ENCODE measurements at regions not wholly inside any gene's neighbourhood (a gene's known extent, or its start where the extent isn't known, plus 50 kb on each side); places are given as distances from the start of the nearest gene placed in this dataset.

DNA sequence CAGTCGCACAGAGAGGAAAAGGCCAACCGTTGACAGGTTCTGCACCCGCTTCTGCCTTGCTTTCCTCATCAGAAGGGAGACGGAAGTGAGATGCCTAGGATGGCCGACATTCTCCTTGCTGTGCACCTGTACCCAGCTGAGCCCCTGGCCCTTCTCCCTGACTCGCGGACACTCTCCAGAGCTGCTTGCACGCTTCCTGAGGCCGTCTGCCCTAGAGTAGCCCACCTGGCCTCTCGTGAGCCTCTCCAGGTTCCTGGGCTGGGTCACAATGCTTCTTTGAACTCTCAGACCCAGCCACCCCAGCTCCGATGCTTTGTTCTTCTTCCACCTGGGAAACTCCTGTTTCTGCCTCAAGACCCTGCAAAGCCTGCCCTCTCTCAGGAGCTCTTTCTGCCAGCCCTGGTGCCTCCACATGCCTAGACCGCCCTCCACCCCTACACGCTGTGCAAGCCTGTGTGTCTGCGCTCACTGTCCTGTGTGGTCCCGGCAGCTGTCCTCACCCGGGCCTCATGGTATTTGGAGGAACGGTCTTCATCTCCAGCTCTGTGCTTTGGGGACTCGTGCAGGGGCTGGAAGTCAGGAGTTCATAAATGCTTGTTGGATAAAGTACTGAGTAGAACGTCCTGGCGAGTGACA, 345.4 kb upstream of the SALL3 start:
- DNase-seq (ENCODE audit: low read depth in 4 of 4, low spot score in 1 of 4) = no peak

DNA sequence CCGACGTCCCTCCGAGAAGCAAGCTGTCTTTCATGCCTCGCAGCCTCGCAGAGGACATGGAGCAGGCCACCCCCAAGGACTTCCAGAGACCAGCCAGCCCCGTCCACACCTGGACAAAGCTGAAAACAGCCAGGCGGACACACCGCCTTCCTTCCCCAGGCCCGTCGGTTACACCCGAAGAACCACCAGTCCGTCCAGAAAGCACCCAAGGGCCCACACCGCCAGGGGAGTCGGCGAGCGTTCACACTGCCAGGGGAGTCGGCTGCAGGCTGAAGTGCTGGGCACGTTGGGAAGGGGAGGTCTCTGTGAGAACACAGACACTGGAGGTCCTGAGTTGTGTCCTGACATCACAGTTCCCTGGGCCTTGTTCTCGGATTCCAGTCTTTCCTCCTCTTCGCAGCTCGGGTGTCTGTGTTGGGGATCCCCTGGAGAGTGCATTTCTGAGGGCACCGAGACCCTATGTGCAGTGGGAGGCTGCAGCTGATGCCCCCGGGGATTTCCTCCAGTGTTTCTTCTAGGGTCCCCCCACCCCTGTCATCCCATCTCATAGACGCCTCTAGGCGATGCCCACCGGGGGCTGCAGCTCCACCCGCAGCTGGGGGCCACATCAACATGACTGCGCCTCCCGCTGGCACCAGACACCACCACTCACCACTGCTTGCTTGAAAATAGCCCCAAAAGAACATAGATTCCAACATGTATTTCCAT, 344.4 kb upstream of the SALL3 start:
- no peak for DNase-seq (ENCODE audit: low read depth in 4 of 4, low spot score in 1 of 4)

DNA sequence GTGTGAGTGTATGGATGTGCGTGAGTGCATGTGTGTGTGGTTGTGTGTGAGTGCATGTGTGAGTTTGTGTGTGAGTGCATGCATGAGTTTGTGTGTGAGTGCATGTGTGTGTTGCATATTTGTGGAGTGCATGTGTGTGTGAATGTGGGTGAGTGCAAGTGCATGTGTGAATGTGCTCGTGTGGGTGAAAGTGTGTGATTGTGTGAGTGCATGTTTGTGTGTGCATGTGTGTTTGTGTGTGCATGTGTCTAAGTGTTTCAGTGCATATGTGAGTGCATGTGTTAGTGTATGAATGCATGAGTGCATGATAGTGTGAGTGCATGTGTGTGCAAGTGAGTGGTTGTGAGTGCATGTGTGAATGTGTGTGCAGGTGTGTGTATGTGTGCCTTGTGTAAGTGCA, 343.4 kb upstream of the SALL3 start:
- DNase-seq (ENCODE audit: low read depth in 4 of 4, low spot score in 1 of 4) = no peak

DNA sequence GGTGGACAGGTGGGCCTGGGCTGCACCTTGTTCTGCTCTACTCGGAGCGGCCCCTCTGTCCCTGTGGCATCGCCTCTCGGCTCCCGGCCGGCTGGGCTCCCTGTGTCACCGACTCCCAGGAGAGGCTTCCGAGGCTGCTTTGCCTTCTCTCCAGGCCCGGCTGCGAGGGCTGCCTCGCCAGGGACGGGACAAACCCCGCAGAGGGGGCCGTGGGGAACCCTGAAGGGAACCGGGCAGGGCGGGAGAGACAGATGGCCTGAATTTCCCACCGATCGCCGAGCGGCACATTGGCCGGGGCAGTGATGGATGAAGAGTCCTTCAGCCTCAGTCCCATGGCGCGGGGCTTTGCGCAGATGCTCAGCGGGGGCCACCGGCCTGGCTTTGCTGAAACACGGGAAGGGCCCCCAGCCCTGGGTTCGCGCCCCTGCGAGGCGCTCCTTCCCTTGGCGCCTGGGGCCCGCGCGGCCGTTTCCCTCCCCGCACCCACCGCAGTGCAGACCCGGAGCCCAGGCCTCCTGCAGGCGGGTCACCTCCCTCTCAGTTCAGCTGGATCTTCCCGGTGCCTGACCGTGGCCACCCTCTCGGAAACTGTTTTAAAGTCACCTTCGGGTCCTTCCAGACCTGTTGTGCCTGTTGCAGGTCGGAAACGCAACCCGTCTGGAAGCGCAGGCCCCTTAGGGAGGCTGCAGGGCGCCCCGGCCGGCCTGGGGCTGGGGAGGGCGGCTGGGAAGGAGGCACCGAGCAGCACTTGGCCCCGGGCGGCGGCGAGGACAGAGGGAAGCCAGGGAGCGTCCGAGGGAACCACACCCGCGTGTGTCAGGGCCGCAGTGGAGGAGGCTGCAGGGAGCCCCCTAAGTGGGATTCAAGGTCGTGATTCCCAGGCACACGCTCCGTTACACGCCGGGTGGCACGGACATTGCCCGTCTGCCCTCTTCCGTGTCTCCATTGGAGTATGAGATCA, 341.9 kb upstream of the SALL3 start:
- DNase-seq (ENCODE audit: low read depth in 4 of 4, low spot score in 1 of 4) = no peak

DNA sequence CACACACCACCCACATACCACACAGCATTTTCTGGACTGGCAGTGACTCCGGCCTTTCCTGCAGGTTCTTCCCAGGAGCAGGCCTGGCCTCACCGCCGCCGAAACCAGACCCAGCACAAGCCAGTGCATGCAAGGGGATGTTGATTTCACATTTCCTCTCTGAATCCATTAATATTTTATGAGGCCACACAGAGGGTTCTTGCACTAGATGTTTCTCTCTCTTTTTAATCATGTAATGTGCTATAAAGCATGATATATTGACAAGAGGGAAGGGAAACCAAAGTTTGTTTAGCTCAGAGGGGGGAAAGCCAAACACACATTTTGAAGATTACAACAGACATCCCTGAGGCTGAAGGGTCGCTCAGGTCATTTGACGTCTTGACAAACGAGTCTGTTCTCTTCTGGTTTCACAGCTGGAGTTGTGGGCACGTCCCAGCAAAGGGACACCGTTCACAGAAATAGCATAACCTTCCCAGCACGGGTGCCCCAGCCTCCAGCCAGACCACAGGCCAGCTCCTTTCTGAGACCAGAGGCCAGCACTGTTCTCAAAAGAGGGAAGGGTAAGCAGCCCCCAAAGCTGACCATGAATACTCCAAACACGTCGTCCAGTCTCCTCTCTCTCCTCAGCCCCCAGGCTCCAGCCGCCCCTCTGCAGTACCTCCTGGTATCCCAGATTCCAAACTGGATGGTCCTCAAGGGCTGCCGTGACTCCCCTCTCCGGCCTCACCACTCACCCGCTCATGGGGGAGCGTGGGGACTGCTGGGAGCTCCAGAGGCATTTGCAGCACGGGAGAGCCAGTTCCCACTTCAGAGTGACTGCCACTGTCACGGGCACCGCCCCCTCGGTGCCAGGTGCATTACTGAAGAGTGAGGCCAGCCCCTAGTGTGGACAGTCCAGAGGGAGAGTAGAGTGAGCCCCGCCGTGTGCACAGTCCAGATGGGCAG, 340.3 kb upstream of the SALL3 start:
- DNase-seq (ENCODE audit: low read depth in 4 of 4, low spot score in 1 of 4) = no peak

DNA sequence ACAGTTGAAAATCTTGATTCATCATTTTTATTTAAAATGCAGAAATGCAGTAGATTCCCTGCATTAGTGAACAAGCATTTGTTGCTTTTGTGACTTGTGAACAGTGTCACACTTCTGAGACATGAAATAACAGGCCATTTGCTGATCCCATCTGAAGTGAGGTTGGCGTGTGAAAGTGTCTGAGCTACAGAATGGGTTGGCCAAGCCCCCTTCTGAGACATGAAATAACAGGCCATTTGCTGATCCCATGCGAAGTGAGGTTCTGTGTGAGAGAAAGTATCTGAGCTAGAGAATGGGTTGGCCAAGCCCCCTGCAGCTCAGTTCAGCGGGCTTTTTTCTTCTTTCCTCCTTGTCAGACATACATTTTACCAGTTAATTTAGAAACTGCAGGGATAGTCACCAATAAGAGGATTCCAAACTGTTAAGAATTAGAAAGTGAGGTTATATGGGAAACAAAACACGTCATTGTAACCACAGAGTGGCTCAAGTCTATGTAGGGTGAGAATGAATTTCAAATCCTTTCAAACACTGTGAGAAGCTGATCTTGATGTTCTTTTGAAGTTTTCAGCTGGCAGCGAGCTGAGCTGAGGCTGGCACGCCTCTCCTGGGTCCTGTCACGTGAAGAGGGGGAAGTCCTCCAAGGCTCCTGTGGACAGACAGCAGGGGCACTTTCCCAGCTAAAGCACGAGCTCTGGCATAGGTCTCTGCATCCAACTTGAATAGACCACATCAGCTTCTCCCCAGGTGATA, 339.2 kb upstream of the SALL3 start:
- DNase-seq (ENCODE audit: low read depth in 4 of 4, low spot score in 1 of 4) = no peak

DNA sequence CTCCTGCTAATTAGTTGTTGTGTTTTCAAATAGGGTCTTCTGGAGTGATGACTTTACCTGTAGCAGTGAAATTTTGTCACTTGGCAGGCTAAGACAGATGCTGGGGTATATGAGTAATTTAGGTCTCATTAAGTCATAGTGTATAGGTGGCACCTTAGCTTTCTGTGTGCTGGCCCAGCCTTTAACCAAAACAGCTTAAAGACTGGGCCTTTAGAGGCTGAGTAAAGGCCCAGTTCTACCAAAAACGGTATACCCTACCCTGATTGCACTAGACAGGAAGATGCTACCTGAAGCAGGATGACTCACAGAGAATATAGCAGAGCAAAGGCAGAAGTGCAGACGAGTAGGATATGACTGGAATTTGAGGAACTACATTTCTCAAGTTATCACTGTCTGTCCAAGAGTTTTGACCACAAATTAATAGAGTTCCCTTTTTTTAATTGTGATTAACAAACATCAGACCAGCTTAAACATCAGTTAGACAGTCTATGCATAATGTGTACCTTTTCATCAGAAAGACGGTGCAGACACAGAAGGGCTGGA, 337.9 kb upstream of the SALL3 start:
- DNase-seq (ENCODE audit: low read depth in 4 of 4, low spot score in 1 of 4) = no peak

DNA sequence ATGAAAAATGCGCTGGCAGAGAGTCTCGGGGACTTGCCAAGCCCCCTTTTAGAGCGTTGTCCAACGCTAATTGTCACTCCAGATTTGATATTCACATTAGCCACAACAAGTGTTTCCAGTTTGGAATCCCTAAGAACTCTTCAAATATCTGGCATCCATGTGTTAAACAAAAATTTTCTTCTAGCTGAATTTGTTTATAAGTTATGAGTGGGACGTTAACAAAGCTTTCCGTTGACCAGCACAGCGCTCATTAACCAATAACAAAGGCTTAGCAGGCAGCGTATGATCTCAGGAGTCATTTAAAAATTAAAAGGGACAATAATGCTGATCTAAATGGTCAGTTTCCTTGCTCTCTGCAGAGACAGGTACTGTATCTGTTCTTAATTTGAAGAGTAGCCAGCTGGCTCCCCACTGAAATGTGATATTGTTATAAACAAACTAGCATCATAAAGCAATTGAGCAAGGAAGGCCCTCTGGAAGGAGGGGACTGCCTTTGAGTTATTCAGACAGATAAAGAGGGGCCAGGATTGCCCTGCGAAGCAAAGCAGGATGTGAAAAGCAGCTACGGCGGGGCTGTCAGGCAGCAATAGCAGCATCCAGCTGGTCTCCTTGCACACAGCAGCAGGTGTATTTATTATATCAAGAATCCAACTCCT, 337.2 kb upstream of the SALL3 start:
- no peak for DNase-seq (ENCODE audit: low read depth in 4 of 4, low spot score in 1 of 4)

DNA sequence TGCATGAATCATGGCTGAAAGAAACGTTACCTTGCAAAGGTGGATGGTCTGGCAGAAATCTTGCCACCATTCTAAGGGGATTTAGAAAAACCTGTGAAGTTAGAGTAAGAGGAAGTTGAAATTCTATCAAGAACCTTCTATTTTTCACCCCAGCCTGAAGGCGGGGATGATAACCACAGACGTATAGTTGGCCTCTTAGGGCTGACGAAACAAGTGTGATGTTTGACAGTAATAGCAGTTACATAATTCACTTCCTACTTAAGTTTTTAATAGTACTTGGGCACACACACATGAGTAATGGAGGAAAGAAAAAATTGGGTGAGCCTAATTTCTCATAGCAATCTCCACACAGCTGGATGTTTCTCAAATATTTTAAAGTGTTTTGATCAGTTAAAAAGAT, 336.6 kb upstream of the SALL3 start:
- no peak for DNase-seq (ENCODE audit: low read depth in 4 of 4, low spot score in 1 of 4)

DNA sequence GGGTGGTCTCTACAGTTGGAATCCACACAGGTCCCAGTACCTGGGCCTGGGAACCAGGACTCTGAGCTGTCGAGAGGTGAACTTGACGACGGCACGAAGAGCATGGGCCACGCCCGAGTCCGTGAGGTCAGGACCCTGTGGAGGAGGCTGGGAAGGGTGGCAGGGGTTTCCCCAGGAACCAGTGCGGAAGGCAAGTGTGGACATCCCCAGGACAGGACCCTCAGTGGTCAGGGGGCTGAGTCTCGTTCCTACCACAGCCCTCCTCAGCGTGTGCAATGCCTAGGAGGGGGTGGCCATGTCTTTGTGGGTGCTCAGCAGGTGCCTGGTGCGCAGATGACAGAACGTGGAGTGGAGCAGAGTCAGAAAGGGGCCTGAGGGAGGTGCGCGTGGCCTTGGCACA, 335.6 kb upstream of the SALL3 start:
- no peak for DNase-seq (ENCODE audit: low read depth in 4 of 4, low spot score in 1 of 4)

DNA sequence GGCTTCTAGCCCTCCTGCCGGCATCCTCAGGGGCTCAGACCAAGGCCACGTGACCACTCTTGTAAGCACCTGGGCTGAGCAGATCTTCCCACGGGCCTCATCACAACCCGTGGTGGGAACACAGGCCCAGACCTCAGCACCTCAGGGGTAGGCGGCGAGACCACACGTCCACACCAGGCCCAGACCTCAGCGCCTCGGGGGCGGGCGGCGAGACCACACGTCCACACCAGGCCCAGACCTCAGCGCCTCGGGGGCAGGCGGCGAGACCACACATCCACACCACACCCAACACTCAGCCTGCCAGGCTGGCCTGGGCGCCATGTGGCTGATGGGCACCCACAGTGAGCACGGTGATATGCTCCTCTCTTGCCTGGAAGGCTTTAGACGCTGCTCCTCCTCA, 334.4 kb upstream of the SALL3 start:
- no peak for DNase-seq (ENCODE audit: low read depth in 4 of 4, low spot score in 1 of 4)

DNA sequence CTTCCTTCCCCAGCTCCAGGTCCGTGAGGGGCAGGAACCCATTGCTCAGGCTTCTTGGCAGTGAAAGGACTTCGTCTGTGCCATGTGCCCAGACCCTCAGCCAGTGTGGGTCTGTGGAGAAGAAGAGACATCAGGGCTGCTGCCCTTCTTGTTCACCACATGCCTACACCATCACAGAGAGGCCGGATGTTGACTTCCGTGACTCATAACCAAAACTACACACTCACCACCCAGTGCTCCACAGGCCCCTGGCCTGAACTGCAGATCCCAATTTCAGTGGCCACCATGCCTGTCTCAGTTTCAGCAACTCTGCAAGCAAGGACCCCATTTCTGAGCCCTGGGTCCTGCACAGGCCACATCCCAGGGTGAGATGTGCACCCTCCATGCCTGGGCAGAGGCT, 332.6 kb upstream of the SALL3 start:
- no peak for DNase-seq (ENCODE audit: low read depth in 4 of 4, low spot score in 1 of 4)

DNA sequence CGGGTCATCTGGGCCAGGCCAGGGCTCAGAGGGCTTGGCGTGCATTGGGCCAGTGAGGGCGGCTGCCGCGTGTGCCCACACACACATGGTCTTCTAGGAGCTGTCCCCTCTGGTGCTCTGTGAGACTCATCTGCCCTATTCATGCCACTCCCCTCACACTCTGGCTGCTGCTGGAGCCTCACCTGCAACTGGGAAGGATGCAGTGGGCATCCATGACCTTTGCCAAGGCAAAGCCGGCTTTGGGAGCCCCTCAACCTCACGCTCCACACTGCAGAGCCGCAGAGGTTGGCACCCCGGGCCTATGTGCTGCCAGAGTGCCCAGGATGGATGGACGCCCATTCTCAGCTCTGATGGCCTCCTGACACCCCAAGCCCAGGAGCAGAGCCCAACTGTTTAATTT, 330.2 kb upstream of the SALL3 start:
- DNase-seq (ENCODE audit: low read depth in 4 of 4, low spot score in 1 of 4) = no peak

DNA sequence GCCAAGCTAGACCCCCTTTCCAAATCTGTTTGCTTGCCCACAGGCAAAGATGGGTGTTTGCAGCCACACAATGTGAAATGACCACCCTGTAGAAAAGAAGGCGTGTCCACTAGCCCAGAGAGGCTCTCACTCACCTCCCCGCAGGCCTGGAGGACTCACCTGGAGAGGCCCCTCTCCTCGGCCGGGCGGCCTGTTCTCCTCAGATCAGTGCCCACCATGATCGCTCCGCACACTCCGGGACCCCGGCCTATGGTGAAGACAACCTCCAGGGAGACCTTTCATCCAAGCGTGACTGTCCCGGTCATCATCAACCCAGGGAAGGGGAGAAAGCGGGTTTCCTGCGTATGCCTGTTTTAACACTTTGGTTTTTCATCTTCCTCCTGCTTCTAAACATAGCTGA, 328.7 kb upstream of the SALL3 start:
- DNase-seq (ENCODE audit: low read depth in 4 of 4, low spot score in 1 of 4) = no peak

DNA sequence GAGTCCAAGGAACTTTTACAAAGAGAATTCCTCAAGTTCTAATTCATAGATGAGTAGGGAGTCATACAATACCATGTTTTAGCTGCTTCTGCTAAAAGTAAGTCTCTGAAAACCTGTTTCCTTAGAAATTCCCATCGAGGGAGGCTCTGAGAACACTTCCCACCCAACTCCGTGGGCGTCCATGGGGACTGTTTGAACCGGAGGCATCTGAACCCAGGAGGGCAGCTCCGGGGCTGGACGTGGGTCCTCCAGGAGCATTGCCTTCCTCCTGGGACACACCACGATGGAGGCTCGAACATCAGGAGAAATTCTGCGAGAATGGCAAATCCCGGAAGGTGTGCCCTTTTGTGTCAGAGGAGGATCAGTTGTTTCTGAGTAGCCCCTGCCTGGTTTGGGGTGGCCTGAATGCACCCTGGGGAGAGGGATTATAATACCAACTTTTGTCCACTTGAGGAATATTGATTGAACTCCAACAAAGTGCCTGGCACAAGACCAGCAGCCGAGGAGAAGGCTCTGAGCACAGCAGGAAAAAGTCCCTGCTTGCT, 327.5 kb upstream of the SALL3 start:
- no peak for DNase-seq (ENCODE audit: low read depth in 4 of 4, low spot score in 1 of 4)

DNA sequence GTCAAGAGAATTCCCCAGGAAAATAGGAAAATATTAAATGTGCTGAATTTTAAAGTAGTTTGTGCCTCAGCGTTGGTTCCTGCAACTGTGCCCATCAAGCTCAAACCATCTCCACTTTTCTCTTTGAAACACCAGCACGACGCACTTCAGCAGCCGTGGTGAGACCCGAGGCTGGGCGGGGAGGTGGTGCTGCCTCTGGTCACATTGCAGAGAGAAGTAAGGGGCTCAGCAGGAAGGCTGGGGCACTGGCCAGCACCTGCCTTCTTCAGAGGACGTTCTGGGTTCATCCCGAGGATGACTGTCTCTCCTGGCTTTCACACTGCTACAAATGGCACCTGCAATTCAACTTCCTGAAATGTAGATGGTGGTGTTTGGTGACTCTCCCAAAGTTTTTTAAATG, 323.7 kb upstream of the SALL3 start:
- no peak for DNase-seq (ENCODE audit: low read depth in 4 of 4, low spot score in 1 of 4)

DNA sequence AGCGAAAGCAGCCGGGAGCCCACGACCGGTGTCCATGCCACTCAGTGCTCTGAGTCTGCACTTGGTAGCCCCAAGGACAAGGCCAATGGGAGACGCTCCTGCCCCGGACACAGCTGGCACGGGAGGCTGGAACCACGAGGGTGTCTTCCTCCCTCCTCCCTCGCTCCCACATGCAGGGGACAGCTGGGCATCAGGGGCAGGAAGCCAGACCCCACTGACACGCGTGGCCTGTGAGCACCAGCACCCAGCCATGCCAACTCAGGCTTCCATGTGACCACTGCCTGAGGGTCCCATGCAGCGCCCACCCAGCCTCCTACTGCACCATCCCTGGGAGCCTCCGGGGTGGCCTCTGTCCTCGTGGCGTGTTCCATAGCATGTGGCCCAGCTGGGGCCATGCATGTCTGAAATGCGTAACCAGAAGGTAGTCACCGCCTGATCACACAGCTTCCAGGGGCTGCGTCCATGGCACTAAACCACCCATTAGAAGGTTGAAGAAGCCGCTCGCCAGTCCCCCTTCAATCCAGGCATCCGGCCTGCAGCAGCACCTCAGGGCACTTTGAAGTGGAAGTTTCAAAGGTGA, 323.2 kb upstream of the SALL3 start:
- DNase-seq (ENCODE audit: low read depth in 4 of 4, low spot score in 1 of 4) = no peak

DNA sequence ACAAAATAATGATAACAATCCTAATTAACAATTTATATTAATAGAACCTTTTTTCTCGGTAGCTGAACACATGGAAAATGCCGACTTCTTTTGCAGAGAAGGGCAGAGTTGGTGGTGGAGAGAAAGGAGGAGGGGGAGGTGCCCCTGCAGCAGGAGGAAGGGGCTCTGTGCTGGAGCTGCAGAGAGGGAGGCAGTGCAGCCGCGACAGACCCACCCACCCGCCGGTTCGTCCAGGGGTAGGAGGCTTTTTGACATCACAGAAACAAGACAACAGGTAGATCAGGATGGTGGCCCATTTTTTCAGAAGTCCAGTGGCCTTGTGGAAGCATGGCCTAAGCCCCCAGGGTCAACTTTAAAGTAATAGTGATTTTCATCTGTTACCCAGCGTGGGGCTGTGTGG, 321.1 kb upstream of the SALL3 start:
- DNase-seq (ENCODE audit: low read depth in 4 of 4, low spot score in 1 of 4) = no peak

DNA sequence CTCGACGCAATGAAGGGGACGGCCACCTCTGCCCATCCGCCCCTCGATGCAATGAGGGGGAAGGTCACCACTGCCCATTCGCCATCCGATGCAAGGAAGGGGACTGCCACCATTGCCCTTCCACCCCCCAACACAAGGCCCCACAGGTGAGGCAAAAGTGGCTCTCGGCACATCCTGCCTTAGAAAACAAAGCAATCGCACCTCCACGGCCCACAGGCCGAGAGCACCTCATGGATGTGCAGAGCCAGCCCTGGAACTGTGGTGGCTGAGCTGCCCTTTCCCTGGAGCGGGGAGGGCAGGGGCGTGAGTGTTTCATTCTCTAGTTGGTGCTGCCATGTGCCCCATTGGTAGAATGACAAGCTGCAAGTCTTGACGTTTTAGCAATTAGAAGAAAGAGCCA, 320.6 kb upstream of the SALL3 start:
- no peak for DNase-seq (ENCODE audit: low read depth in 4 of 4, low spot score in 1 of 4)
